ENCODE measurements at regions not wholly inside any gene's neighbourhood (a gene's known extent, or its start where the extent isn't known, plus 50 kb on each side); places are given as distances from the start of the nearest gene placed in this dataset.

- Histone ChIP-seq H3K36me3 (no peaks in the 10 kb centered on the region), H3K4me3 (no peak overlapping the region), H3K27me3 (no peaks in the 10 kb centered on the region), H3K4me1 (no peaks in the 10 kb centered on the region), H3K9me3 (no peaks in the 10 kb centered on the region), H3K27ac (no peak overlapping the region)
- intact Hi-C loops (cut with DNase I) = no loop called here
- TF ChIP-seq CTCF (IDR thresholded peaks at IDR 0.05) = no peak
- no peak for DNase-seq (ENCODE audit: low spot score in 2 of 2)
These were observed 140.0 kb upstream of the DPP6 start for GRCh38 chr7:153912211-153912610.

- Histone ChIP-seq H3K4me3 (no peak overlapping the region), H3K9me3 (no peaks in the 10 kb centered on the region), H3K27ac (no peak overlapping the region), H3K27me3 (no peaks in the 10 kb centered on the region), H3K4me1 (no peaks in the 10 kb centered on the region), H3K36me3 (no peaks in the 10 kb centered on the region)
- TF ChIP-seq CTCF (IDR thresholded peaks at IDR 0.05) = no peak
- intact Hi-C loops (cut with DNase I) = no loop called here
- no peak for DNase-seq (ENCODE audit: low spot score in 2 of 2)
These were observed 132.1 kb upstream of the DPP6 start for GRCh38 chr7:153920126-153920525.

- H3K4me3 ChIP-seq = no peak overlapping the region
- TF ChIP-seq CTCF (IDR thresholded peaks at IDR 0.05) = no peak
- no peaks in the 10 kb centered on the region for H3K36me3 ChIP-seq
- H3K27me3 ChIP-seq = no peaks in the 10 kb centered on the region
- H3K9me3 ChIP-seq = no peaks in the 10 kb centered on the region
- no peak overlapping the region for H3K27ac ChIP-seq
- intact Hi-C loops (cut with DNase I) = no loop called here
- H3K4me1 ChIP-seq = no peaks in the 10 kb centered on the region
- DNase-seq (ENCODE audit: low spot score in 2 of 2) = no peak
These were observed 131.3 kb upstream of the DPP6 start for GRCh38 chr7:153920897-153921296.

GRCh38 chr7:153921408-153921807 is 130.8 kb upstream of the DPP6 start:
- no peaks in the 10 kb centered on the region for H3K27me3 ChIP-seq
- no peak overlapping the region for H3K27ac ChIP-seq
- DNase-seq (ENCODE audit: low spot score in 2 of 2) = no peak
- H3K9me3 ChIP-seq = no peaks in the 10 kb centered on the region
- no peak for TF ChIP-seq CTCF (IDR thresholded peaks at IDR 0.05)
- H3K4me1 ChIP-seq = no peaks in the 10 kb centered on the region
- no peaks in the 10 kb centered on the region for H3K36me3 ChIP-seq
- H3K4me3 ChIP-seq = no peak overlapping the region
- intact Hi-C loops (cut with DNase I) = no loop called here

- Histone ChIP-seq H3K27ac (no peak overlapping the region), H3K36me3 (no peaks in the 10 kb centered on the region), H3K4me3 (no peak overlapping the region), H3K9me3 (no peaks in the 10 kb centered on the region), H3K27me3 (no peaks in the 10 kb centered on the region), H3K4me1 (no peaks in the 10 kb centered on the region)
- DNase-seq (ENCODE audit: low spot score in 2 of 2) = no peak
- intact Hi-C loops (cut with DNase I) = no loop called here
- no peak for TF ChIP-seq CTCF (IDR thresholded peaks at IDR 0.05)
These were observed 121.5 kb upstream of the DPP6 start for GRCh38 chr7:153930696-153931095.

- no peak for DNase-seq (ENCODE audit: low spot score in 2 of 2)
- intact Hi-C loops (cut with DNase I) = no loop called here
- Histone ChIP-seq H3K36me3 (no peaks in the 10 kb centered on the region), H3K4me3 (no peak overlapping the region), H3K9me3 (no peaks in the 10 kb centered on the region), H3K27ac (no peak overlapping the region), H3K4me1 (no peaks in the 10 kb centered on the region), H3K27me3 (no peaks in the 10 kb centered on the region)
- no peak for TF ChIP-seq CTCF (IDR thresholded peaks at IDR 0.05)
These were observed 118.2 kb upstream of the DPP6 start for GRCh38 chr7:153934048-153934447.
